ENCODE measurements at regions not wholly inside any gene's neighbourhood (a gene's known extent, or its start where the extent isn't known, plus 50 kb on each side); places are given as distances from the start of the nearest gene placed in this dataset.

DNA sequence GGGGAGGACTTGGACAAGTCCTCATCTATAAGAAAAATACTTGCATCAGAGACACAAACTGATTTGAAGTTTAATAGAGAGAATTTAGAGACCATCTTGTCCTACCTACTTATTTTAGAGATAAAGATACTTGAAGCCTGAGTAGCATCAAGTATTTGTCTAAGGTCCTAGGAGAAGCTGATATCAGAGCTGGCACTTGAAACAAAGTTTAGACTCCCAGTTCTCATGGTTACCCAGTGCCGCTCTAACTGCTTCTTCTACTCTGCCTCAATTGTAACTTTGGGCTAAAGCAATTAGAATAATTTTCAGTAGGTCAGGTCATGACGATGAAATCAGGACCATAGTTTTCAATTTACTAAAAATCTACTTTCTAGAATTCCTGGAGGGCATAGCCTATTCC, 123.9 kb upstream of the CADPS start:
- no peak overlapping the region for H3K4me3 ChIP-seq (ENCODE audit: low read length)
- H3K4me1 ChIP-seq (ENCODE audit: control insufficient read depth, insufficient read depth, low read length) = no peaks in the 10 kb centered on the region
- no CpG with 5 or more reads among the region's 2 CpGs for WGBS (ENCODE audit: insufficient coverage)
- H3K36me3 ChIP-seq (ENCODE audit: control insufficient read depth, insufficient read depth, low read length) = no peaks in the 10 kb centered on the region
- H3K27ac ChIP-seq (ENCODE audit: low read length) = no peak overlapping the region
- peaks cover 3% of the 10 kb centered on the region for H3K9me3 ChIP-seq (replicated peaks; ENCODE audit: control insufficient read depth, low read depth, low read length)
- no peak for DNase-seq
- no peaks in the 10 kb centered on the region for H3K27me3 ChIP-seq (ENCODE audit: control insufficient read depth, insufficient read depth, low read length)

DNA sequence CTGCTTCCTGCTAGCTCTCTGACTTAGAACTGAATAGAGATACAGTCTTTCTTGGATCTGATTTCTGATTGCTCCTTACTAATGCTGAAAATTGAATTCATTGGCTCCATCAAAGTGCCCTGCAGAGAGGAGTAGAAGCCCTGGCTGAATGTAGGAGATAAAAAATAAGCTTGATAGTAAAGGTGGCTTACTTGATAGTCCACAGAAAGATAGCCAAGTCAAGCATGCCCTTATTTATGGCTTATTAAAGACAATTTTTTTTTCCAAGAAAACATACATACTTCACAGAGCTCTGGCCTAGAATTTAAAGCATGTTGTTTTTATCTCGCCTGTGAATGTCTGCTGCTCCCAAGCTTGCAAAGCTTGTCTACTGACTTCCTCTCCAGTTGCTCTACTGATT, 124.6 kb upstream of the CADPS start:
- Histone ChIP-seq H3K9me3 (replicated peaks; ENCODE audit: control insufficient read depth, low read depth, low read length) (peaks cover 3% of the 10 kb centered on the region), H3K27ac (ENCODE audit: low read length) (no peak overlapping the region), H3K27me3 (ENCODE audit: control insufficient read depth, insufficient read depth, low read length) (no peaks in the 10 kb centered on the region), H3K36me3 (ENCODE audit: control insufficient read depth, insufficient read depth, low read length) (no peaks in the 10 kb centered on the region), H3K4me1 (ENCODE audit: control insufficient read depth, insufficient read depth, low read length) (no peaks in the 10 kb centered on the region), H3K4me3 (ENCODE audit: low read length) (no peak overlapping the region)
- no peak for DNase-seq
- WGBS (ENCODE audit: insufficient coverage) = no CpG with 5 or more reads among the region's 1 CpG

DNA sequence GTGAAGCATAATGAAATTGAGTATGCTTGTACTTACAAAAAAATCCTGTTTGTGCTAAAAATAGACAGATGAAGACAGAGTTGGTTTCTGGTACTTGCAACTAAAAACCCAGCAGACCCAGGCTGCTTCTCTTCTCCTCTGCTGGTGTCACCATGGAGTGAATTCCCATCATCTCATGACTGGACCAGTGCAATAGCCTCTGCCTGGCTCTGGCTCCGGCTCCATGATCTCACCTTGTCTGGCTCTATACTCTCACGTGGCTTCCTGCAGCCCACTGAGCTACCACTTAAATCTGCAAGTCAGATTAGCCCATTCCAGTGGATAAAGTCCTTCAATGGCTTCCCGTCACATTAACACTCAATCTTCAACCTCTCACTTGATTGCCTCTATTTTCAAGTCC, 129.2 kb upstream of the CADPS start:
- Histone ChIP-seq H3K9me3 (replicated peaks; ENCODE audit: control insufficient read depth, low read depth, low read length) (peaks cover 3% of the 10 kb centered on the region), H3K27ac (ENCODE audit: low read length) (no peak overlapping the region), H3K36me3 (ENCODE audit: control insufficient read depth, insufficient read depth, low read length) (no peaks in the 10 kb centered on the region), H3K4me3 (ENCODE audit: low read length) (no peak overlapping the region), H3K27me3 (ENCODE audit: control insufficient read depth, insufficient read depth, low read length) (no peaks in the 10 kb centered on the region), H3K4me1 (ENCODE audit: control insufficient read depth, insufficient read depth, low read length) (no peaks in the 10 kb centered on the region)
- WGBS (ENCODE audit: insufficient coverage) = 87% methylated on average over 3 of the region's 3 CpGs
- DNase-seq = no peak

DNA sequence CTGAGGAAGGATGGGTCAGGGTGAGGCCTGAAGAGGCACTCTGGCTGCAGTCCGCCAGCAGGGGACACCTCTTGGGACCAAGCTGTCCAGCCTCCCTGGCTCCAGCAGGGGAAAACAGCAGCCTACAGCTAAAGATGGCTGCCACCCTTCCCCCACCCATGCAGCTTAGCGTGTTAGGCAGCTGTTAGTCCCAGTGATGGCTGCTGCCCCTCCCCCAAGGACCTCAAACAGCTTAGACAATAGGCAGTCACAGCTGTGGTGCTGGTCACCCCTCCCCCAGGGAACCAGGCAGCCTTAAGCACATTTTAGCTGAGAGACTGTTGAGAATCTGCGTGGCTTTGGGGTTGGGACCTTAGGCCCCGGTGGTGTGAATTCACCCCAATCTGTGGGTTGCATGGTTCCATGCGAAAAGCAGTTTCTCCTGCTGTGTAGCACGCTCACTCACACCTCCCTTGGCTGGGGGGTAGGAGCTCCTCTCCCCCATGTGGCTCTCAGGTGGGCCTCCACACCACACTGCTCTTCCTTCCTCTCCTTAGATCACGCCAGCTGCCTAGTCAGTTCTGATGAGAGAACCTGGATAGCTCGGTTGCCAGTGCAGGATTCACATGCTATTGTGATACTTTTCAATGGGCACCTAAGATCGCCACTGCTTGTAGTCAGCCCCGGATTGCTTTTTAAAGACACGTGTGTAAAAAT, 140.5 kb upstream of the CADPS start:
- peaks cover 6% of the 10 kb centered on the region for H3K4me1 ChIP-seq (ENCODE audit: control insufficient read depth, insufficient read depth, low read length)
- H3K27me3 ChIP-seq (ENCODE audit: control insufficient read depth, insufficient read depth, low read length) = no peaks in the 10 kb centered on the region
- no peaks in the 10 kb centered on the region for H3K9me3 ChIP-seq (replicated peaks; ENCODE audit: control insufficient read depth, low read depth, low read length)
- 70% methylated on average over 5 of the region's 11 CpGs for WGBS (ENCODE audit: insufficient coverage)
- no peaks in the 10 kb centered on the region for H3K36me3 ChIP-seq (ENCODE audit: control insufficient read depth, insufficient read depth, low read length)
- DNase-seq = peak; percentile 23
- no peak overlapping the region for H3K4me3 ChIP-seq (ENCODE audit: low read length)
- H3K27ac ChIP-seq (ENCODE audit: low read length) = no peak overlapping the region

DNA sequence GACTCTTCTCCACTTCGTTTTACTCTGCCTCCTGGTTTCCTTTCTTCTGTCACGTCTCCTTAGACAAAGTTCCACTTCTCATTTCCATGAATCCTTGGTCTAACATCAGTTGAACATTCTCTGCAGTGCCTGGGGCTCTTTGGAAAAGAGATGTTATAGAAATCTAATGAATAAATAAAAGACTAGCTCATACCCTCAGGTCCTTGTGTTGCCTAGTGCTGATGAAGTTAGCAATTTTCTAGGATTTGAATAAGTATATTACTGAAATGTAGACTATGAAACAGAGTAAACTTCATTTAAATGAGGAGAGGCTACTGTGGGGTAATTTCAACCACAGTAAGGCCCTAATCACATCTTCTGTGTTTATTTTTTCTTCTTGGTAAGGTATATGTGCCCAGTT, 146.9 kb upstream of the CADPS start:
- DNase-seq = no peak
- Histone ChIP-seq H3K4me3 (ENCODE audit: low read length) (no peak overlapping the region), H3K27ac (ENCODE audit: low read length) (no peak overlapping the region), H3K4me1 (ENCODE audit: control insufficient read depth, insufficient read depth, low read length) (no peaks in the 10 kb centered on the region), H3K36me3 (ENCODE audit: control insufficient read depth, insufficient read depth, low read length) (no peaks in the 10 kb centered on the region), H3K9me3 (replicated peaks; ENCODE audit: control insufficient read depth, low read depth, low read length) (no peaks in the 10 kb centered on the region), H3K27me3 (ENCODE audit: control insufficient read depth, insufficient read depth, low read length) (no peaks in the 10 kb centered on the region)
- WGBS (ENCODE audit: insufficient coverage) = no CpG with 5 or more reads among the region's 2 CpGs

DNA sequence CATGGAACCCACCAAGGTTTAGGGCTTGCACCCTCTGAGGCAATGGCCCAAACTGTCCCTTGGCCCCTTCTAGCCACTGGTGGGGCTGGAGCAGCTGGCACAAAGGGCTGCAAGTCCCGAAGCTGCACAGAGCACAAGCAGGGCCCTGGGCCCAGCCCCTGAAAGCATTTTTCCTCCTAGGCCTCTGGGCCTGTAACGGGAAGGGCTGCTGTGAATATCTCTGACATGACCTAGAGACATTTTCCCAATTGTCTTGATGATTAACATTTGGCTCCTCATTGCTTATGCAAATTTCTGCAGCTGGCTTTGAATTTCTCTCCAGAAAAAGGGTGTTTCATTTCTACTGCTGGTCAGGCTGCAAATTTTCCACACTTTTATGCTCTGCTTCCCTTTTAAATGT, 151.5 kb upstream of the CADPS start:
- Histone ChIP-seq H3K4me1 (ENCODE audit: control insufficient read depth, insufficient read depth, low read length) (no peaks in the 10 kb centered on the region), H3K9me3 (replicated peaks; ENCODE audit: control insufficient read depth, low read depth, low read length) (no peaks in the 10 kb centered on the region), H3K4me3 (ENCODE audit: low read length) (no peak overlapping the region), H3K27ac (ENCODE audit: low read length) (no peak overlapping the region), H3K36me3 (ENCODE audit: control insufficient read depth, insufficient read depth, low read length) (no peaks in the 10 kb centered on the region), H3K27me3 (ENCODE audit: control insufficient read depth, insufficient read depth, low read length) (no peaks in the 10 kb centered on the region)
- 41% methylated on average over 2 of the region's 2 CpGs for WGBS (ENCODE audit: insufficient coverage)
- DNase-seq = no peak

DNA sequence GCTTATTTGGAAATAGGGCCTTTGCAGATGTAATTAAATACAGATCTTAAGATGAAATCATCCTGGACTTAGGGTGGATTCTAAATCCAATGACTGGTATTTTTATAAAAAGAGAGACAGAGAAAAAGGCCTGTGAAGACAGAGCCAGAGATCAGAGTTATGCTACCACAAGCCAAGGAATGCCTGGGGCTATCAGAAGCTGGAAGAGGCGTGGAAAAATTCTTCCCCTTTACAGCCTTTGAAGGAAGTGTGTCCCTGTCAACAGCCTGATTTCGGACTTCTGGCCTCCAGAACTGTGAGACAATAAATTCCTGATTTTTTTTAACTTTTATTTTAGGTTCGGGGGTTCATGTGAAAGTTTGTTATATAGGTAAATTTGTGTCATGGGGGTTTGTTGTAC, 154.1 kb upstream of the CADPS start:
- no peak overlapping the region for H3K27ac ChIP-seq (ENCODE audit: low read length)
- H3K4me1 ChIP-seq (ENCODE audit: control insufficient read depth, insufficient read depth, low read length) = no peaks in the 10 kb centered on the region
- DNase-seq = no peak
- no peak overlapping the region for H3K4me3 ChIP-seq (ENCODE audit: low read length)
- no peaks in the 10 kb centered on the region for H3K36me3 ChIP-seq (ENCODE audit: control insufficient read depth, insufficient read depth, low read length)
- no peaks in the 10 kb centered on the region for H3K9me3 ChIP-seq (replicated peaks; ENCODE audit: control insufficient read depth, low read depth, low read length)
- WGBS (ENCODE audit: insufficient coverage) = 100% methylated on average over 1 of the region's 3 CpGs
- no peaks in the 10 kb centered on the region for H3K27me3 ChIP-seq (ENCODE audit: control insufficient read depth, insufficient read depth, low read length)

DNA sequence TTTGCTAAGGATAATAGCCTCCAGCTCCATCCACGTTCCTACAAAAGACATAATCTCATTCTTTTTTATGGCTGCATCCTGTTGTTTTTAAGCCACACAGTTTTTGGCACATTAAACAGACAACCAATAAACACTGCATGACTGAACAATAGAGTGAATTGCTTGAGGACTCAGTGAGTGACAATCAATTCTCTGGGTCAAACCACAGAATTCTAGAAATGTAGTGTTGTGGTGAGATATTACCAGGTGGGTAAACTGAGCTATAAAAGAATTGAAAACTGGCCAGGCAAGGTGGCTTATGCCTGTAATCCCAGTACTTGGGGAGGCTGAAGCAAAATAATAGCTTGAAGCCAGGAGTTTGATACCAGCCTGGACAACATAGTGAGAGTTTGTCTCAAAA, 154.7 kb upstream of the CADPS start:
- DNase-seq = no peak
- no CpG with 5 or more reads among the region's 1 CpG for WGBS (ENCODE audit: insufficient coverage)
- Histone ChIP-seq H3K27ac (ENCODE audit: low read length) (no peak overlapping the region), H3K36me3 (ENCODE audit: control insufficient read depth, insufficient read depth, low read length) (no peaks in the 10 kb centered on the region), H3K9me3 (replicated peaks; ENCODE audit: control insufficient read depth, low read depth, low read length) (no peaks in the 10 kb centered on the region), H3K4me1 (ENCODE audit: control insufficient read depth, insufficient read depth, low read length) (no peaks in the 10 kb centered on the region), H3K4me3 (ENCODE audit: low read length) (no peak overlapping the region), H3K27me3 (ENCODE audit: control insufficient read depth, insufficient read depth, low read length) (no peaks in the 10 kb centered on the region)

DNA sequence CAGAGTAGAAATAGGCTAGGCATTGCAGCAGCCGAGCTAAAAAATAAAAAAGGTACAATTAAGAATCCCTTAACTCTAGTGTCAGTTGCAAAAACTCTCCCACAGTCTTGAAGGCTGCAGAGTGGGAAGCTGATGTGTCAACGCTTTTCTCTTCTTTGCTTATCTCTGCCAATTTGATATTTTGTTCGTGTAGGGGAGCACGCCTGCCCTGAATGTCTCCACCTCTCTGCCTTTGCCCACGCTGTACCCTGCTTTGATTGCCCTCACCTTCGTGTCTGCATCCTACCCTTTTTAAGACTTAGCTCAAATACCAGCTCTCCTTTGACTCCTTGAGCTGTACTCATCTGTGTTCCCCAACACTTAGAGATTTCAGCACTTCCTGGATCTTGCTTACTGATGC, 155.4 kb upstream of the CADPS start:
- Histone ChIP-seq H3K27ac (ENCODE audit: low read length) (no peak overlapping the region), H3K4me1 (ENCODE audit: control insufficient read depth, insufficient read depth, low read length) (no peaks in the 10 kb centered on the region), H3K36me3 (ENCODE audit: control insufficient read depth, insufficient read depth, low read length) (no peaks in the 10 kb centered on the region), H3K9me3 (replicated peaks; ENCODE audit: control insufficient read depth, low read depth, low read length) (no peaks in the 10 kb centered on the region), H3K27me3 (ENCODE audit: control insufficient read depth, insufficient read depth, low read length) (no peaks in the 10 kb centered on the region), H3K4me3 (ENCODE audit: low read length) (no peak overlapping the region)
- no peak for DNase-seq
- WGBS (ENCODE audit: insufficient coverage) = 76% methylated on average over 5 of the region's 6 CpGs

DNA sequence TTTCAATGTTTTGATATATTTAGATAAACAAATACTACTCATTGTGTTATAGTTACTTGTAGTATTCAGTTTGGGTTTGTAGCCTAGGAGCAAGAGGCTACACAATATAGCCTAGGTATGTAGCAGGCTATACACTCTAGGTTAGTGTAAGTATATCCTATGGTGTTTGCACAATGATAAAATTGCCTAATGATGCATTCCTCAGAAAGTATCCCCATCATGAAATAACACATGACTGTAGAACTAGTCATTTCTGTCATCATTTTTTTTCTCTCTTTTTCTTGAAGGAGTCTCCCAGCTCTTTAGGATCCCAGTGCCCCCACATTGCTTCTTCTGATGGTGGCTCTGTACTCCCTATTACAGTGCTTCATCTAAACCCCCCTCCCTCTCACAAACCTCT, 157.7 kb upstream of the CADPS start:
- Histone ChIP-seq H3K4me3 (ENCODE audit: low read length) (no peak overlapping the region), H3K27ac (ENCODE audit: low read length) (no peak overlapping the region), H3K36me3 (ENCODE audit: control insufficient read depth, insufficient read depth, low read length) (no peaks in the 10 kb centered on the region), H3K9me3 (replicated peaks; ENCODE audit: control insufficient read depth, low read depth, low read length) (no peaks in the 10 kb centered on the region), H3K27me3 (ENCODE audit: control insufficient read depth, insufficient read depth, low read length) (no peaks in the 10 kb centered on the region), H3K4me1 (ENCODE audit: control insufficient read depth, insufficient read depth, low read length) (no peaks in the 10 kb centered on the region)
- DNase-seq = no peak

DNA sequence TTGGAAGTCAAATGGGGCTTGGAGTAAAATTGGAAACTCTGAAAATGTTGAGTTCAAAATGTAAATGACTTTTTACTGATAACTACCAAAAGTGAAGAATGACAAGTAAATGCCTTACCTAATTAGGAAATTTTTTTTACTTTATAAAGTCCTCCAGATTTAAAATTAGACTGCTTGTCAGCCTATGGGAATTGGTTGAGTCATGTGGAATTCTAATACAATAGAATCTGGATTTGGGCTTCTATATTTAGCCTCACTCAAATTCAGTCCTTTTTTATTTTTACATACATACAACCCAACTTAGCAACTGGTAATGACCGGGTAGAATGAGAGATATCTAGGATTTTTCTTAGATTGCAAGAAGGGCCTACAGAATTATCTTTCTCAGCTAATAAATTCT, 158.9 kb upstream of the CADPS start:
- no peak for DNase-seq
- H3K4me3 ChIP-seq (ENCODE audit: low read length) = no peak overlapping the region

More for the DNA sequence above, 158.9 kb upstream of the CADPS start:
- H3K27ac ChIP-seq (ENCODE audit: low read length) = no peak overlapping the region
- WGBS (ENCODE audit: insufficient coverage) = no CpG with 5 or more reads among the region's 1 CpG
- no peaks in the 10 kb centered on the region for H3K27me3 ChIP-seq (ENCODE audit: control insufficient read depth, insufficient read depth, low read length)
- no peaks in the 10 kb centered on the region for H3K4me1 ChIP-seq (ENCODE audit: control insufficient read depth, insufficient read depth, low read length)
- H3K36me3 ChIP-seq (ENCODE audit: control insufficient read depth, insufficient read depth, low read length) = no peaks in the 10 kb centered on the region
- no peaks in the 10 kb centered on the region for H3K9me3 ChIP-seq (replicated peaks; ENCODE audit: control insufficient read depth, low read depth, low read length)

All from muscle of leg (tissue), 3 donors.